CD14-positive monocyte (primary cell): ENCODE measurements at regions not wholly inside any gene's neighbourhood (a gene's known extent, or its start where the extent isn't known, plus 50 kb on each side); places are given as distances from the start of the nearest gene placed in this dataset.

Experiments
- DNase-seq, 3 donors: peaks; one replicate each; pipeline ENCODE4 v3.0.0-alpha.2; 2011 to 2022
- H2AFZ ChIP-seq: 2 replicates; pipeline ENCODE4 v1.6.0; 2012; ENCODE audit warnings: mild to moderate bottlenecking, low read depth, low read length, inconsistent platforms; ENCODE audit not compliant: insufficient read depth, poor library complexity, severe bottlenecking
- H3K27ac ChIP-seq, 2 donors: 1 replicate in 1 of 2; 2 replicates in 1 of 2; pipeline ENCODE4 v1.5.1; 2012 to 2013; ENCODE audit warnings: low read length in 2 of 2, control low read depth in 1 of 2, inconsistent platforms in 1 of 2, low read depth in 1 of 2, mild to moderate bottlenecking in 1 of 2
- H3K27me3 ChIP-seq, 2 donors: one replicate each; pipeline versions ENCODE4 v1.6.0 to v1.6.1; 2011 to 2013; ENCODE audit warnings: low read length in 2 of 2; ENCODE audit not compliant: control insufficient read depth in 2 of 2, insufficient read depth in 2 of 2
- H3K36me3 ChIP-seq, 2 donors: replicated peaks in 1 of 2; 1 replicate in 1 of 2; 2 replicates in 1 of 2; pipeline versions ENCODE4 v1.5.1 to v1.6.1; 2012 to 2013; ENCODE audit warnings: low read length in 2 of 2, control low read depth in 1 of 2, inconsistent platforms in 1 of 2, mild to moderate bottlenecking in 1 of 2; ENCODE audit not compliant: insufficient read depth in 2 of 2, control insufficient read depth in 1 of 2
- H3K4me1 ChIP-seq, 2 donors: 1 replicate in 1 of 2; 2 replicates in 1 of 2; pipeline versions ENCODE4 v1.5.1 to v1.6.1; 2012 to 2013; ENCODE audit warnings: low read length in 2 of 2, control low read depth in 1 of 2, inconsistent platforms in 1 of 2, mild to moderate bottlenecking in 1 of 2, moderate library complexity in 1 of 2; ENCODE audit not compliant: insufficient read depth in 2 of 2, control insufficient read depth in 1 of 2
- H3K4me2 ChIP-seq: replicated peaks from 2 replicates; pipeline ENCODE3; 2012; ENCODE audit warnings: low read length, moderate library complexity, mild to moderate bottlenecking; ENCODE audit not compliant: poor library complexity, severe bottlenecking; ENCODE audit errors: extremely low read depth
- H3K4me3 ChIP-seq, 3 experiments: fragments of 200-600 bp in 1 of 3; sonication (generic) in 1 of 3; replicated peaks in 1 of 3; 1 replicate in 2 of 3; 2 replicates in 1 of 3; pipeline ENCODE4 v1.5.1; 2011 to 2013; ENCODE audit warnings: low read length in 3 of 3, mild to moderate bottlenecking in 3 of 3, control low read depth in 2 of 3, low read depth in 2 of 3, inconsistent platforms in 1 of 3, moderate library complexity in 1 of 3
- H3K79me2 ChIP-seq: 2 replicates; pipeline ENCODE4 v1.6.0; 2012; ENCODE audit warnings: mild to moderate bottlenecking, control low read depth, inconsistent platforms, low read length, moderate library complexity; ENCODE audit not compliant: insufficient read depth
- H3K9ac ChIP-seq: 2 replicates; pipeline ENCODE4 v1.6.0; 2017; ENCODE audit warnings: low read length, mild to moderate bottlenecking; ENCODE audit not compliant: insufficient read depth, poor library complexity, severe bottlenecking
- H3K9me3 ChIP-seq, 2 donors: replicated peaks in 1 of 2; 1 replicate in 1 of 2; 2 replicates in 1 of 2; pipeline versions ENCODE4 v1.5.1 to v1.6.1; 2012 to 2013; ENCODE audit warnings: low read length in 2 of 2, control low read depth in 1 of 2; ENCODE audit not compliant: control insufficient read depth in 1 of 2, insufficient read depth in 1 of 2
- H4K20me1 ChIP-seq: 2 replicates; pipeline ENCODE4 v1.6.0; 2012; ENCODE audit warnings: mild to moderate bottlenecking, low read length, control low read depth, moderate library complexity; ENCODE audit not compliant: insufficient read depth
- H3K27ac Mint-ChIP-seq, 7 donors: one replicate each; pipeline ENCODE4 v1.8.0; 2020; ENCODE audit warnings: mild to moderate bottlenecking in 7 of 7, mixed read lengths in 7 of 7, moderate library complexity in 6 of 7, inconsistent platforms in 2 of 7
- H3K27me3 Mint-ChIP-seq, 3 donors: one replicate each; pipeline ENCODE4 v1.8.0; 2021 to 2022; ENCODE audit warnings: low read depth in 3 of 3, mild to moderate bottlenecking in 3 of 3, mixed read lengths in 3 of 3, moderate library complexity in 3 of 3, inconsistent platforms in 1 of 3
- H3K36me3 Mint-ChIP-seq, 2 donors: one replicate each; pipeline ENCODE4 v1.8.0; 2020; ENCODE audit warnings: mixed read lengths in 2 of 2, inconsistent platforms in 1 of 2, mild to moderate bottlenecking in 1 of 2
- H3K4me1 Mint-ChIP-seq: one replicate; pipeline ENCODE4 v1.8.0; 2020; ENCODE audit warnings: mild to moderate bottlenecking, mixed read lengths
- H3K4me3 Mint-ChIP-seq, 2 donors: one replicate each; pipeline ENCODE4 v1.8.0; 2020; ENCODE audit warnings: mild to moderate bottlenecking in 2 of 2, mixed read lengths in 2 of 2, moderate library complexity in 1 of 2
- H3K9me3 Mint-ChIP-seq, 7 donors: one replicate each; pipeline ENCODE4 v1.8.0; 2020 to 2022; ENCODE audit warnings: mixed read lengths in 7 of 7, mild to moderate bottlenecking in 6 of 7, moderate library complexity in 6 of 7, inconsistent platforms in 2 of 7
- CTCF ChIP-seq: fragments of 200-600 bp; IDR thresholded peaks from one replicate; pipeline ENCODE4 v1.8.0; 2022; ENCODE audit warnings: antibody characterized with exemption, mild to moderate bottlenecking
- WGBS: methylation state at CpG from one replicate; pipeline ENCODE4 v1.1.5; 2013; ENCODE audit warnings: missing lambda C conversion rate; ENCODE audit not compliant: insufficient coverage; 5-methylcytosine and 5-hydroxymethylcytosine counted together
- intact Hi-C, 2 donors: fragments of 100-400 bp; cut with micrococcal nuclease; formaldehyde crosslinking; loops; one replicate each; pipeline versions ENCODE4 v1.15.0 to v1.15.1; 2023

GRCh38 chr18:44609181-44609941 lies 71.3 kb upstream of the SETBP1 start:
- no peak for TF ChIP-seq CTCF
- 40% methylated on average over 2 of the region's 2 CpGs for WGBS
- no peaks in the 10 kb centered on the region for H3K4me1 ChIP-seq
- H3K36me3 ChIP-seq, result no peaks in the 10 kb centered on the region
- no peaks in the 10 kb centered on the region for H4K20me1 ChIP-seq
- intact Hi-C loops, result no loop called here
- H3K9me3 ChIP-seq, result no peaks in the 10 kb centered on the region
- no peak overlapping the region for H3K27ac Mint-ChIP-seq
- peaks cover 0 to 3% (median 2%) of the 10 kb centered on the region in 7 donors for H3K9me3 Mint-ChIP-seq
- no peak overlapping the region for H2AFZ ChIP-seq
- no peak overlapping the region for H3K4me3 Mint-ChIP-seq
- H3K79me2 ChIP-seq, result no peaks in the 10 kb centered on the region
- H3K27me3 Mint-ChIP-seq, result peaks cover 0 to 2% (median 2%) of the 10 kb centered on the region in 3 donors
- H3K9ac ChIP-seq, result no peak overlapping the region
- H3K4me1 Mint-ChIP-seq, result no peaks in the 10 kb centered on the region
- H3K4me2 ChIP-seq, result no peak overlapping the region
- H3K27ac ChIP-seq, result no peak overlapping the region
- no peak overlapping the region for H3K4me3 ChIP-seq
- no peak for DNase-seq
- no peaks in the 10 kb centered on the region for H3K27me3 ChIP-seq
- H3K36me3 Mint-ChIP-seq, result no peaks in the 10 kb centered on the region

- H3K4me1 Mint-ChIP-seq, result peaks cover 3% of the 10 kb centered on the region
- no peaks in the 10 kb centered on the region for H3K9me3 ChIP-seq
- H3K4me3 ChIP-seq, result no peak overlapping the region
- H3K27me3 Mint-ChIP-seq, result peaks cover 0 to 3% (median 1%) of the 10 kb centered on the region in 3 donors
- intact Hi-C loops, result no loop called here
- TF ChIP-seq CTCF, result no peak
- H3K9me3 Mint-ChIP-seq, result peaks cover 0 to 11% (median 5%) of the 10 kb centered on the region in 7 donors
- no peak overlapping the region for H3K4me3 Mint-ChIP-seq
- no peaks in the 10 kb centered on the region for H3K4me1 ChIP-seq
- no peak overlapping the region for H2AFZ ChIP-seq
- no peak for DNase-seq
- H3K79me2 ChIP-seq, result no peaks in the 10 kb centered on the region
- H3K27ac ChIP-seq, result no peak overlapping the region
- H3K27ac Mint-ChIP-seq, result no peak overlapping the region
- H3K36me3 Mint-ChIP-seq, result no peaks in the 10 kb centered on the region
- no peaks in the 10 kb centered on the region for H4K20me1 ChIP-seq
- no CpG with 5 or more reads among the region's 1 CpG for WGBS
- no peaks in the 10 kb centered on the region for H3K27me3 ChIP-seq
- H3K9ac ChIP-seq, result no peak overlapping the region
- H3K36me3 ChIP-seq, result no peaks in the 10 kb centered on the region
- H3K4me2 ChIP-seq, result no peak overlapping the region
Observed at GRCh38 chr18:44620812-44621211, 59.9 kb upstream of the SETBP1 start.
